Fibroblast of lung (primary cell): ENCODE measurements at regions not wholly inside any gene's neighbourhood (a gene's known extent, or its start where the extent isn't known, plus 50 kb on each side); places are given as distances from the start of the nearest gene placed in this dataset.

Experiments used
- DNase-seq, 2 donors: peaks; one replicate each; pipeline versions ENCODE4 v3.0.0 to v3.0.0-alpha.2; 2010; ENCODE audit warnings: low read depth in 2 of 2
- H2AFZ ChIP-seq: 2 replicates; pipeline ENCODE4 v1.5.1; 2012; ENCODE audit warnings: low read length, control low read depth, inconsistent platforms
- H3K27ac ChIP-seq: 2 replicates; pipeline ENCODE4 v1.5.1; 2011; ENCODE audit warnings: low read length, control low read depth; ENCODE audit not compliant: insufficient read depth
- H3K27me3 ChIP-seq: 2 replicates; pipeline ENCODE4 v1.5.1; 2011; ENCODE audit warnings: mild to moderate bottlenecking, low read length; ENCODE audit not compliant: control insufficient read depth, insufficient read depth
- H3K36me3 ChIP-seq: 2 replicates; pipeline ENCODE4 v1.5.1; 2011; ENCODE audit warnings: low read length; ENCODE audit not compliant: control insufficient read depth, insufficient read depth
- H3K4me1 ChIP-seq: 2 replicates; pipeline ENCODE4 v1.5.1; 2011; ENCODE audit warnings: low read length; ENCODE audit not compliant: control insufficient read depth, insufficient read depth; ENCODE audit errors: extremely low read depth
- H3K4me2 ChIP-seq: 2 replicates; pipeline ENCODE4 v1.5.1; 2011; ENCODE audit warnings: low read length, control low read depth; ENCODE audit not compliant: insufficient read depth; ENCODE audit errors: extremely low read depth
- H3K4me3 ChIP-seq, 4 experiments: fragments of 200-600 bp in 1 of 4; sonication (generic) in 1 of 4; replicated peaks in 1 of 4; 2 replicates each; pipeline ENCODE4 v1.5.1; 2011 to 2016; ENCODE audit warnings: low read length in 4 of 4, low read depth in 3 of 4, mild to moderate bottlenecking in 3 of 4, control low read depth in 2 of 4, inconsistent platforms in 1 of 4, mixed read lengths in 1 of 4; ENCODE audit not compliant: insufficient read depth in 1 of 4; ENCODE audit errors: control extremely low read depth in 1 of 4
- H3K79me2 ChIP-seq: 2 replicates; pipeline ENCODE4 v1.5.1; 2012; ENCODE audit warnings: mild to moderate bottlenecking, low read length, inconsistent platforms; ENCODE audit not compliant: control insufficient read depth, insufficient read depth
- H3K9ac ChIP-seq: 2 replicates; pipeline ENCODE4 v1.5.1; 2011; ENCODE audit warnings: mild to moderate bottlenecking, low read length, control low read depth; ENCODE audit not compliant: insufficient read depth
- H3K9me3 ChIP-seq: 2 replicates; pipeline ENCODE4 v1.5.1; 2012; ENCODE audit warnings: low read depth, low read length; ENCODE audit not compliant: control insufficient read depth, insufficient read depth
- H4K20me1 ChIP-seq: 2 replicates; pipeline ENCODE4 v1.5.1; 2011; ENCODE audit warnings: low read length; ENCODE audit not compliant: control insufficient read depth, insufficient read depth; ENCODE audit errors: extremely low read depth
- EZH2 ChIP-seq: IDR thresholded peaks from 2 replicates; pipeline ENCODE4 v1.5.1; 2012; ENCODE audit warnings: low read length, control low read depth, mild to moderate bottlenecking; ENCODE audit errors: missing control alignments
- TF ChIP-seq, protein P1 (sequence below), 2 donors: IDR thresholded peaks in 1 of 2; conservative IDR thresholded peaks in 1 of 2; 1 replicate in 1 of 2; 2 replicates in 1 of 2; pipeline ENCODE4 v1.5.1; 2011 to 2012; ENCODE audit warnings: low read length in 2 of 2, control low read depth in 1 of 2, inconsistent platforms in 1 of 2, low read depth in 1 of 2, mild to moderate bottlenecking in 1 of 2

DNA sequence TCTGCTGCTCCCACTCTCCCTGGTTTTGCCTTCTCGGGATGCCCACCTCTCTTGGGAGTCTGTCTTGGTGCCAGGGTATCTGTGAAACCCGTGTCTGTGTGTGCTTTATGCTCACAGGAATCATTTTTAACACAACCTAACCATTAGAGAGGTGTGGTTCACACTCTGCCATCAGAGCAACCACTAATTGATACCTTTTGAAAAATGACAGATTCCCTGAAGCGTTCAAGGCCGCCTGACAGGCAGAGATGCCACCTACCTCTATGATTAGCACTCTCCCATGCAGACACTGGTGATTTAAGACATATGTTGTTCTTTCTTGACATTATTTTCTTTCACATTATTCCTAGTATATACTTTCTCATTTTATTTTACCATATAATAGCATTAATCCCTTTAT lies 207.3 kb upstream of the SGCD start:
- H3K4me1 ChIP-seq: no peaks in the 10 kb centered on the region
- no peak overlapping the region for H3K27ac ChIP-seq
- no peak overlapping the region for H3K9ac ChIP-seq
- H3K4me3 ChIP-seq: no peak overlapping the region
- TF ChIP-seq, protein P1, sequence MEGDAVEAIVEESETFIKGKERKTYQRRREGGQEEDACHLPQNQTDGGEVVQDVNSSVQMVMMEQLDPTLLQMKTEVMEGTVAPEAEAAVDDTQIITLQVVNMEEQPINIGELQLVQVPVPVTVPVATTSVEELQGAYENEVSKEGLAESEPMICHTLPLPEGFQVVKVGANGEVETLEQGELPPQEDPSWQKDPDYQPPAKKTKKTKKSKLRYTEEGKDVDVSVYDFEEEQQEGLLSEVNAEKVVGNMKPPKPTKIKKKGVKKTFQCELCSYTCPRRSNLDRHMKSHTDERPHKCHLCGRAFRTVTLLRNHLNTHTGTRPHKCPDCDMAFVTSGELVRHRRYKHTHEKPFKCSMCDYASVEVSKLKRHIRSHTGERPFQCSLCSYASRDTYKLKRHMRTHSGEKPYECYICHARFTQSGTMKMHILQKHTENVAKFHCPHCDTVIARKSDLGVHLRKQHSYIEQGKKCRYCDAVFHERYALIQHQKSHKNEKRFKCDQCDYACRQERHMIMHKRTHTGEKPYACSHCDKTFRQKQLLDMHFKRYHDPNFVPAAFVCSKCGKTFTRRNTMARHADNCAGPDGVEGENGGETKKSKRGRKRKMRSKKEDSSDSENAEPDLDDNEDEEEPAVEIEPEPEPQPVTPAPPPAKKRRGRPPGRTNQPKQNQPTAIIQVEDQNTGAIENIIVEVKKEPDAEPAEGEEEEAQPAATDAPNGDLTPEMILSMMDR (conservative IDR thresholded peaks at IDR 0.05 in 1 of 2, IDR thresholded peaks at IDR 0.05 in 1 of 2; ENCODE audit: low read depth in 1 of 2, low read length in 2 of 2): no peak
- TF ChIP-seq EZH2: no peak
- H3K9me3 ChIP-seq: no peaks in the 10 kb centered on the region
- no peaks in the 10 kb centered on the region for H3K27me3 ChIP-seq
- no peaks in the 10 kb centered on the region for H3K79me2 ChIP-seq
- H3K36me3 ChIP-seq: no peaks in the 10 kb centered on the region
- no peak for DNase-seq
- H3K4me2 ChIP-seq: no peak overlapping the region
- H2AFZ ChIP-seq: no peak overlapping the region
- H4K20me1 ChIP-seq: no peaks in the 10 kb centered on the region

DNA sequence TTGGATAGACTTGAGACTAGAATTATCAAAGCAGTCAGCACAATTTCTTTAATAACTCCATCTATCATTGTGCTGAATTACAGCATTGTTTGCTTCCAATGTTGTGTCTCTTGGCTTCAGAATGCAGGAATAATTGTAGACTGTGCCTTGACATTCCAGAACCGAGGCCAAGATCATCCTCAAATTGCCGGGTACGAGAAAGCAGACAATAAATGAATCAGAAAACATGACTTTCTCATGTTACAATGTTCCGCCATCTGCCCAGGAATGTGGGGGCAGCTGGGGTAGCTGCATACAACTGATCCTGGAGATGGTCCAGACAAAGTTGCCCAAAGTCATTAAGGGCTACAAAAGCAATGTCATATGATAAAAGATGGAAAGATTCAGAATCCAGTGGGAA lies 206.2 kb upstream of the SGCD start:
- Histone ChIP-seq H3K9ac (no peak overlapping the region), H3K27ac (no peak overlapping the region), H2AFZ (no peak overlapping the region), H3K4me1 (no peaks in the 10 kb centered on the region), H4K20me1 (no peaks in the 10 kb centered on the region), H3K36me3 (no peaks in the 10 kb centered on the region), H3K4me3 (no peak overlapping the region), H3K79me2 (no peaks in the 10 kb centered on the region), H3K9me3 (no peaks in the 10 kb centered on the region), H3K27me3 (no peaks in the 10 kb centered on the region), H3K4me2 (no peak overlapping the region)
- DNase-seq: peak in 1 of 2 donors; percentile 65
- TF ChIP-seq EZH2: no peak
- TF ChIP-seq, protein P1 (conservative IDR thresholded peaks at IDR 0.05 in 1 of 2, IDR thresholded peaks at IDR 0.05 in 1 of 2; ENCODE audit: low read depth in 1 of 2, low read length in 2 of 2): no peak

DNA sequence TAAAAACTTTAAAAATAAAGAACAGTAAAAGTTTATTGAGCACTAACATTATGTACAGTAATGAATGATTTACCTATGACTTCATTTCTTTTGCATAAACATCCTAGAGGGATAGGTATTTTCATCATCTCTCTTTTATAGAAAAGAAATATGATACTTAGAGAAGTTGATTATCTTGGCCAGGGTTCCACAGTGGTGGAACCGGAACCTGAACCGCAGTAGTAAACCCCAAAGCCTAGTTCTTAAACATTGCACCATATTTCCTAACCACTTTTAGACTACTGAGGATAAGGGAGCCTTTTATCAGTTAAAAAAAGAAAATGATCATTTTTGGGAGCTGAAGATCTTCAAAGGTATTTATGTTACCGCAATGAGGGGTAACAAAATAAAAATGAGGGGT lies 205.7 kb upstream of the SGCD start:
- Histone ChIP-seq H3K27me3 (no peaks in the 10 kb centered on the region), H3K4me2 (no peak overlapping the region), H3K79me2 (no peaks in the 10 kb centered on the region), H2AFZ (no peak overlapping the region), H3K4me3 (no peak overlapping the region), H3K27ac (no peak overlapping the region), H4K20me1 (no peaks in the 10 kb centered on the region), H3K36me3 (no peaks in the 10 kb centered on the region), H3K4me1 (no peaks in the 10 kb centered on the region), H3K9ac (no peak overlapping the region), H3K9me3 (no peaks in the 10 kb centered on the region)
- TF ChIP-seq EZH2: no peak
- TF ChIP-seq, protein P1 (conservative IDR thresholded peaks at IDR 0.05 in 1 of 2, IDR thresholded peaks at IDR 0.05 in 1 of 2; ENCODE audit: low read depth in 1 of 2, low read length in 2 of 2): no peak
- DNase-seq: peak; percentile 53 to 87
